Tibial nerve (tissue), 4 donors: ENCODE measurements at regions not wholly inside any gene's neighbourhood (a gene's known extent, or its start where the extent isn't known, plus 50 kb on each side); places are given as distances from the start of the nearest gene placed in this dataset.

Source experiments
- EP300 ChIP-seq, 2 donors: sonication (generic); formaldehyde crosslinking; IDR thresholded peaks; one replicate each; pipeline ENCODE4 v1.6.1; 2017; ENCODE audit warnings: antibody characterized with exemption in 2 of 2, mild to moderate bottlenecking in 1 of 2
- POLR2A ChIP-seq, 2 donors: fragments of 450-650 bp; IDR thresholded peaks; one replicate each; pipeline ENCODE4 v1.6.1; 2017; ENCODE audit warnings: antibody characterized with exemption in 2 of 2, mild to moderate bottlenecking in 2 of 2, moderate library complexity in 2 of 2
- TF ChIP-seq, protein P1 (sequence below), 5 experiments: fragments of 200-600 bp in 3 of 5; fragments of 450-650 bp in 2 of 5; sonication (generic) in 3 of 5; IDR thresholded peaks; one replicate each; pipeline ENCODE4 v1.5.1; 2016 to 2019; ENCODE audit warnings: antibody characterized with exemption in 5 of 5, mild to moderate bottlenecking in 3 of 5, moderate library complexity in 2 of 5

DNA sequence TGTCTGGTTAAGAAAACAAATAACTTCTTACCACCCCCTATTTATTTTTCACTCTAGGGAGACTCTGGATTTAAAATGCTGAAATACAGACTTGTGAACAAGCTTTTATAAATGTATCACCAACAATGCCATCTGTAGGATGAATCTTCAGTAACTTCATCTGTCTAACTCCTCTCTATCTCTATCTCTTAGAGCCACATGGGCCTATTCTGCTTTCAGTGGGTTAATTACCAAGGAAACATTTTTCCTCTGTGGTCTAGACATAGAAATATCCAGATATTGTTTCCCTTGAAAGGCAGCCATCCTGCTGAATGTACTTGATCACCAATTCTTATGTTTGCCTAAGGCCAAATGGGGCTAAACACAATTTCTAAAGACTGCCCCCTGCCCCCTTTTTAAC, 167.6 kb upstream of the COL8A1 start:
- TF ChIP-seq, protein P1, sequence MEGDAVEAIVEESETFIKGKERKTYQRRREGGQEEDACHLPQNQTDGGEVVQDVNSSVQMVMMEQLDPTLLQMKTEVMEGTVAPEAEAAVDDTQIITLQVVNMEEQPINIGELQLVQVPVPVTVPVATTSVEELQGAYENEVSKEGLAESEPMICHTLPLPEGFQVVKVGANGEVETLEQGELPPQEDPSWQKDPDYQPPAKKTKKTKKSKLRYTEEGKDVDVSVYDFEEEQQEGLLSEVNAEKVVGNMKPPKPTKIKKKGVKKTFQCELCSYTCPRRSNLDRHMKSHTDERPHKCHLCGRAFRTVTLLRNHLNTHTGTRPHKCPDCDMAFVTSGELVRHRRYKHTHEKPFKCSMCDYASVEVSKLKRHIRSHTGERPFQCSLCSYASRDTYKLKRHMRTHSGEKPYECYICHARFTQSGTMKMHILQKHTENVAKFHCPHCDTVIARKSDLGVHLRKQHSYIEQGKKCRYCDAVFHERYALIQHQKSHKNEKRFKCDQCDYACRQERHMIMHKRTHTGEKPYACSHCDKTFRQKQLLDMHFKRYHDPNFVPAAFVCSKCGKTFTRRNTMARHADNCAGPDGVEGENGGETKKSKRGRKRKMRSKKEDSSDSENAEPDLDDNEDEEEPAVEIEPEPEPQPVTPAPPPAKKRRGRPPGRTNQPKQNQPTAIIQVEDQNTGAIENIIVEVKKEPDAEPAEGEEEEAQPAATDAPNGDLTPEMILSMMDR (IDR thresholded peaks at IDR 0.05): no peak
- TF ChIP-seq POLR2A (IDR thresholded peaks at IDR 0.05) (no peak), EP300 (IDR thresholded peaks at IDR 0.05) (no peak)
